Cardiac muscle cell (in vitro differentiated cells and primary cell): ENCODE measurements at regions not wholly inside any gene's neighbourhood (a gene's known extent, or its start where the extent isn't known, plus 50 kb on each side); places are given as distances from the start of the nearest gene placed in this dataset.

Experiments
- DNase-seq, 2 donors: peaks; one replicate each; pipeline versions ENCODE4 v3.0.0 to v3.0.0-alpha.2; 2010 to 2017; ENCODE audit warnings: low read depth in 1 of 2, low spot score in 1 of 2
- H3K27ac ChIP-seq: fragments of 200-600 bp; sonication (generic); 2 replicates; pipeline ENCODE4 v1.5.1; 2016
- H3K27me3 ChIP-seq: fragments of 200-600 bp; sonication (generic); 2 replicates; pipeline ENCODE4 v1.6.0; 2016; ENCODE audit warnings: control low read depth
- H3K36me3 ChIP-seq: fragments of 200-600 bp; sonication (generic); 2 replicates; pipeline ENCODE4 v1.5.1; 2016; ENCODE audit warnings: control low read depth
- H3K4me1 ChIP-seq: fragments of 200-600 bp; sonication (generic); 2 replicates; pipeline ENCODE4 v1.8.1; 2017; ENCODE audit warnings: low read depth, mild to moderate bottlenecking, mixed run types
- H3K4me3 ChIP-seq: fragments of 200-600 bp; sonication (generic); 2 replicates; pipeline ENCODE4 v1.5.1; 2016; ENCODE audit warnings: mild to moderate bottlenecking
- H3K9me3 ChIP-seq: fragments of 200-600 bp; sonication (generic); 2 replicates; pipeline ENCODE4 v1.5.1; 2017; ENCODE audit warnings: low read depth, mild to moderate bottlenecking, control low read depth
- CTCF ChIP-seq: IDR thresholded peaks from 2 replicates; pipeline ENCODE4 v1.5.1; 2012; ENCODE audit warnings: low read depth, mild to moderate bottlenecking, low read length

GRCh38 chr14:99026471-99026870 is 245.5 kb downstream of the BCL11B start:
- H3K9me3 ChIP-seq: no peaks in the 10 kb centered on the region
- no peaks in the 10 kb centered on the region for H3K36me3 ChIP-seq
- TF ChIP-seq CTCF: no peak
- H3K27me3 ChIP-seq: no peaks in the 10 kb centered on the region
- H3K27ac ChIP-seq: no peak overlapping the region
- DNase-seq: no peak
- no peaks in the 10 kb centered on the region for H3K4me1 ChIP-seq
- H3K4me3 ChIP-seq: no peak overlapping the region

GRCh38 chr14:99028041-99028440 is 244.0 kb downstream of the BCL11B start:
- TF ChIP-seq CTCF: no peak
- no peak overlapping the region for H3K27ac ChIP-seq
- DNase-seq: no peak

GRCh38 chr14:99028521-99028920 is 243.5 kb downstream of the BCL11B start:
- Histone ChIP-seq H3K9me3 (no peaks in the 10 kb centered on the region), H3K27me3 (no peaks in the 10 kb centered on the region), H3K36me3 (no peaks in the 10 kb centered on the region), H3K4me1 (no peaks in the 10 kb centered on the region), H3K27ac (no peak overlapping the region), H3K4me3 (no peak overlapping the region)
- DNase-seq: no peak
- TF ChIP-seq CTCF: no peak

More at GRCh38 chr14:99028041-99028440, 244.0 kb downstream of the BCL11B start:
- Histone ChIP-seq H3K27me3 (no peaks in the 10 kb centered on the region), H3K9me3 (no peaks in the 10 kb centered on the region), H3K4me3 (no peak overlapping the region), H3K4me1 (no peaks in the 10 kb centered on the region), H3K36me3 (no peaks in the 10 kb centered on the region)

GRCh38 chr14:99029145-99029915 is 242.7 kb downstream of the BCL11B start:
- Histone ChIP-seq H3K27ac (no peak overlapping the region), H3K9me3 (no peaks in the 10 kb centered on the region), H3K36me3 (no peaks in the 10 kb centered on the region), H3K4me1 (no peaks in the 10 kb centered on the region), H3K4me3 (no peak overlapping the region), H3K27me3 (no peaks in the 10 kb centered on the region)
- no peak for DNase-seq
- no peak for TF ChIP-seq CTCF

GRCh38 chr14:99029916-99030305 is 242.1 kb downstream of the BCL11B start:
- Histone ChIP-seq H3K4me3 (no peak overlapping the region), H3K27ac (no peak overlapping the region), H3K9me3 (no peaks in the 10 kb centered on the region), H3K4me1 (no peaks in the 10 kb centered on the region), H3K27me3 (no peaks in the 10 kb centered on the region), H3K36me3 (no peaks in the 10 kb centered on the region)
- no peak for TF ChIP-seq CTCF
- DNase-seq: no peak

GRCh38 chr14:99030454-99030853 is 241.5 kb downstream of the BCL11B start:
- Histone ChIP-seq H3K9me3 (no peaks in the 10 kb centered on the region), H3K27ac (no peak overlapping the region), H3K36me3 (no peaks in the 10 kb centered on the region), H3K4me3 (no peak overlapping the region), H3K4me1 (no peaks in the 10 kb centered on the region), H3K27me3 (no peaks in the 10 kb centered on the region)
- no peak for TF ChIP-seq CTCF
- no peak for DNase-seq
